WTC11 (cell line): ENCODE measurements at regions not wholly inside any gene's neighbourhood (a gene's known extent, or its start where the extent isn't known, plus 50 kb on each side); places are given as distances from the start of the nearest gene placed in this dataset.

Experiments
- ATAC-seq: fragments of 200-7000 bp; cut with Tn5 transposase; 2 replicates; pipeline ENCODE4 v1.10.0; 2021; ENCODE audit warnings: mild to moderate bottlenecking, moderate library complexity
- CTCF ChIA-PET: fragments of 300-600 bp; sonication (Branson Sonifier 250); formaldehyde crosslinking; loops from one replicate; lab custom pipeline; 2021; ENCODE audit warnings: antibody characterized with exemption; lab: Charles Lee
- POLR2A ChIA-PET: fragments of 350-600 bp; sonication (Branson Sonifier 250); formaldehyde crosslinking; loops from one replicate; lab custom pipeline; 2021; ENCODE audit warnings: antibody characterized with exemption; lab: Charles Lee
- DNase-seq: peaks from one replicate; pipeline ENCODE4 v3.0.0; 2021; ENCODE audit warnings: low spot score
- H3K27ac Mint-ChIP-seq: 2 replicates; pipeline ENCODE4 v1.8.0; 2021; ENCODE audit warnings: mixed read lengths
- H3K27me3 Mint-ChIP-seq: 2 replicates; pipeline ENCODE4 v1.8.0; 2021; ENCODE audit warnings: low read depth, mild to moderate bottlenecking, moderate library complexity, mixed read lengths
- H3K36me3 Mint-ChIP-seq: 2 replicates; pipeline ENCODE4 v1.8.0; 2021; ENCODE audit warnings: mixed read lengths
- H3K4me1 Mint-ChIP-seq: 2 replicates; pipeline ENCODE4 v1.8.0; 2022; ENCODE audit warnings: mixed read lengths
- H3K4me3 Mint-ChIP-seq: 2 replicates; pipeline ENCODE4 v1.8.0; 2021; ENCODE audit warnings: mild to moderate bottlenecking, moderate library complexity, mixed read lengths
- H3K9me3 Mint-ChIP-seq: 2 replicates; pipeline ENCODE4 v1.8.0; 2021; ENCODE audit warnings: mixed read lengths
- E2F4 ChIP-seq: sonication (generic); formaldehyde crosslinking; IDR thresholded peaks from 2 replicates; pipeline ENCODE4 v1.8.1; 2022; ENCODE audit warnings: low read depth, mild to moderate bottlenecking, moderate library complexity, missing genetic modification reagents, borderline replicate concordance
- ERG ChIP-seq: fragments of 250-450 bp; sonication (Bioruptor Pico); IDR thresholded peaks from 2 replicates; pipeline ENCODE4 v1.8.0; 2021; ENCODE audit warnings: mild to moderate bottlenecking
- ESRRA ChIP-seq: sonication (generic); formaldehyde crosslinking; IDR thresholded peaks from 2 replicates; pipeline ENCODE4 v1.8.1; 2022; ENCODE audit warnings: mild to moderate bottlenecking, missing genetic modification reagents, borderline replicate concordance
- FOXJ3 ChIP-seq: sonication (generic); formaldehyde crosslinking; IDR thresholded peaks from 2 replicates; pipeline ENCODE4 v1.9.0; 2021; ENCODE audit warnings: missing genetic modification reagents, mild to moderate bottlenecking, borderline replicate concordance
- FOXK1 ChIP-seq: sonication (generic); formaldehyde crosslinking; IDR thresholded peaks from 2 replicates; pipeline ENCODE4 v1.8.0; 2022; ENCODE audit warnings: mild to moderate bottlenecking, moderate library complexity, missing genetic modification reagents
- FOXP4 ChIP-seq: sonication (generic); formaldehyde crosslinking; IDR thresholded peaks from 2 replicates; pipeline ENCODE4 v1.8.0; 2022; ENCODE audit warnings: mild to moderate bottlenecking, missing genetic modification reagents
- JUN ChIP-seq: sonication (generic); formaldehyde crosslinking; IDR thresholded peaks from 2 replicates; pipeline ENCODE4 v1.8.0; 2023; ENCODE audit warnings: mild to moderate bottlenecking, missing genetic modification reagents
- KAT7 ChIP-seq: sonication (generic); formaldehyde crosslinking; IDR thresholded peaks from 2 replicates; pipeline ENCODE4 v1.8.1; 2023; ENCODE audit warnings: missing genetic modification reagents, mild to moderate bottlenecking, borderline replicate concordance
- MYBL2 ChIP-seq: sonication (generic); formaldehyde crosslinking; IDR thresholded peaks from 2 replicates; pipeline ENCODE4 v1.8.1; 2023; ENCODE audit warnings: mild to moderate bottlenecking, moderate library complexity, missing genetic modification reagents
- NFATC4 ChIP-seq: fragments of 250-450 bp; sonication (Bioruptor Pico); IDR thresholded peaks from 2 replicates; pipeline ENCODE4 v1.9.0; 2021; ENCODE audit warnings: mild to moderate bottlenecking
- PRDM15 ChIP-seq: sonication (generic); formaldehyde crosslinking; IDR thresholded peaks from 2 replicates; pipeline ENCODE4 v1.8.0; 2022; ENCODE audit warnings: missing genetic modification reagents
- TF ChIP-seq, protein P1 (sequence below): sonication (generic); formaldehyde crosslinking; IDR thresholded peaks from 2 replicates; pipeline ENCODE4 v1.8.0; 2023; ENCODE audit warnings: missing genetic modification reagents
- TF ChIP-seq, protein P2 (sequence below): sonication (generic); formaldehyde crosslinking; IDR thresholded peaks from 2 replicates; pipeline ENCODE4 v1.8.1; 2022; ENCODE audit warnings: missing genetic modification reagents, borderline replicate concordance
- TF ChIP-seq, protein P3 (sequence below): sonication (generic); formaldehyde crosslinking; IDR thresholded peaks from 2 replicates; pipeline ENCODE4 v1.8.1; 2023; ENCODE audit warnings: mild to moderate bottlenecking, missing genetic modification reagents
- TF ChIP-seq, protein P4 (sequence below): sonication (generic); formaldehyde crosslinking; IDR thresholded peaks from 2 replicates; pipeline ENCODE4 v1.8.0; 2023; ENCODE audit warnings: mild to moderate bottlenecking, missing genetic modification reagents
- TF ChIP-seq, protein P5 (sequence below): sonication (generic); formaldehyde crosslinking; IDR thresholded peaks from 2 replicates; pipeline ENCODE4 v1.8.0; 2022; ENCODE audit warnings: mild to moderate bottlenecking, missing genetic modification reagents

DNA sequence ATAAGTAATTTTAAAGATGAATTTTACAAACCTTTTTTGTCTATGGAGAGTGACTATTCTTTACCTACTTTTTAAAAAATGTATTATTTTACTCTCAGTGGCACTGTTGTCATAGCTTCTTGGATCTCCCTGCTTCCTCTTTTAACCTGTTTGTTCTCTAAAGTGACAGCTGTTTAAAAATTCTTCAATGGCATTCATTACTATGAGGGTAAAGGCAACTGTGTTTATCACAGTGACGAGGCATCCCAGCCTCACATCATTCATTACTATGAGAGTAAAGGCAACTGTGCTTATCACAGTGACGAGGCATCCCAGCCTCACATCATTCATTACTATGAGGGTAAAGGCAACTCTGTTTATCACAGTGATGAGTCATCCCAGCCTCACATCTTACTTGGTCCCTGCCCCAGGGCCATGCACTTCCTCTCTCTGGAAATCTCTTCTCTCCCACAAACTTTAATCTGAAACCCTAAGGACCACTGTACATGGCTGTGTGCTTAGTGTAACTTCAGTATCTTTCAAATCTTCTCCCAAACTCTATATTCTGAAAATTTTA, 101.7 kb upstream of the ZNF717 start (continued):
- no peak for TF ChIP-seq FOXP4 (CRISPR knock-in tag)
- TF ChIP-seq FOXJ3 (CRISPR knock-in tag): no peak
- TF ChIP-seq KAT7 (CRISPR knock-in tag): no peak
- no peak for TF ChIP-seq NFATC4
- TF ChIP-seq FOXK1 (CRISPR knock-in tag): no peak
- no peak for TF ChIP-seq ESRRA (CRISPR knock-in tag)
- TF ChIP-seq ERG (CRISPR knock-in tag): no peak
- no peak for TF ChIP-seq E2F4 (CRISPR knock-in tag)
- TF ChIP-seq PRDM15 (CRISPR knock-in tag): no peak
- TF ChIP-seq, protein P1, sequence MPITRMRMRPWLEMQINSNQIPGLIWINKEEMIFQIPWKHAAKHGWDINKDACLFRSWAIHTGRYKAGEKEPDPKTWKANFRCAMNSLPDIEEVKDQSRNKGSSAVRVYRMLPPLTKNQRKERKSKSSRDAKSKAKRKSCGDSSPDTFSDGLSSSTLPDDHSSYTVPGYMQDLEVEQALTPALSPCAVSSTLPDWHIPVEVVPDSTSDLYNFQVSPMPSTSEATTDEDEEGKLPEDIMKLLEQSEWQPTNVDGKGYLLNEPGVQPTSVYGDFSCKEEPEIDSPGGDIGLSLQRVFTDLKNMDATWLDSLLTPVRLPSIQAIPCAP (CRISPR knock-in tag): no peak

- H3K4me1 Mint-ChIP-seq: peaks cover 20% of the 10 kb centered on the region
- H3K27me3 Mint-ChIP-seq: no peaks in the 10 kb centered on the region
- no peak for DNase-seq
- no peak overlapping the region for H3K4me3 Mint-ChIP-seq
- H3K36me3 Mint-ChIP-seq: no peaks in the 10 kb centered on the region
- ATAC-seq: no peak
- H3K27ac Mint-ChIP-seq: no peak overlapping the region
- CTCF ChIA-PET: no interaction called here
- POLR2A ChIA-PET: no interaction called here
- H3K9me3 Mint-ChIP-seq: no peaks in the 10 kb centered on the region
- TF ChIP-seq, protein P2, sequence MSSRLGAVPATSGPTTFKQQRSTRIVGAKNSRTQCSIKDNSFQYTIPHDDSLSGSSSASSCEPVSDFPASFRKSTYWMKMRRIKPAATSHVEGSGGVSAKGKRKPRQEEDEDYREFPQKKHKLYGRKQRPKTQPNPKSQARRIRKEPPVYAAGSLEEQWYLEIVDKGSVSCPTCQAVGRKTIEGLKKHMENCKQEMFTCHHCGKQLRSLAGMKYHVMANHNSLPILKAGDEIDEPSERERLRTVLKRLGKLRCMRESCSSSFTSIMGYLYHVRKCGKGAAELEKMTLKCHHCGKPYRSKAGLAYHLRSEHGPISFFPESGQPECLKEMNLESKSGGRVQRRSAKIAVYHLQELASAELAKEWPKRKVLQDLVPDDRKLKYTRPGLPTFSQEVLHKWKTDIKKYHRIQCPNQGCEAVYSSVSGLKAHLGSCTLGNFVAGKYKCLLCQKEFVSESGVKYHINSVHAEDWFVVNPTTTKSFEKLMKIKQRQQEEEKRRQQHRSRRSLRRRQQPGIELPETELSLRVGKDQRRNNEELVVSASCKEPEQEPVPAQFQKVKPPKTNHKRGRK (CRISPR knock-in tag): no peak
- TF ChIP-seq, protein P3, sequence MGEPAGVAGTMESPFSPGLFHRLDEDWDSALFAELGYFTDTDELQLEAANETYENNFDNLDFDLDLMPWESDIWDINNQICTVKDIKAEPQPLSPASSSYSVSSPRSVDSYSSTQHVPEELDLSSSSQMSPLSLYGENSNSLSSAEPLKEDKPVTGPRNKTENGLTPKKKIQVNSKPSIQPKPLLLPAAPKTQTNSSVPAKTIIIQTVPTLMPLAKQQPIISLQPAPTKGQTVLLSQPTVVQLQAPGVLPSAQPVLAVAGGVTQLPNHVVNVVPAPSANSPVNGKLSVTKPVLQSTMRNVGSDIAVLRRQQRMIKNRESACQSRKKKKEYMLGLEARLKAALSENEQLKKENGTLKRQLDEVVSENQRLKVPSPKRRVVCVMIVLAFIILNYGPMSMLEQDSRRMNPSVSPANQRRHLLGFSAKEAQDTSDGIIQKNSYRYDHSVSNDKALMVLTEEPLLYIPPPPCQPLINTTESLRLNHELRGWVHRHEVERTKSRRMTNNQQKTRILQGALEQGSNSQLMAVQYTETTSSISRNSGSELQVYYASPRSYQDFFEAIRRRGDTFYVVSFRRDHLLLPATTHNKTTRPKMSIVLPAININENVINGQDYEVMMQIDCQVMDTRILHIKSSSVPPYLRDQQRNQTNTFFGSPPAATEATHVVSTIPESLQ (CRISPR knock-in tag): no peak
- TF ChIP-seq MYBL2 (CRISPR knock-in tag) (no peak), JUN (CRISPR knock-in tag) (no peak), FOXJ3 (CRISPR knock-in tag) (no peak), E2F4 (CRISPR knock-in tag) (no peak)
- TF ChIP-seq, protein P4, sequence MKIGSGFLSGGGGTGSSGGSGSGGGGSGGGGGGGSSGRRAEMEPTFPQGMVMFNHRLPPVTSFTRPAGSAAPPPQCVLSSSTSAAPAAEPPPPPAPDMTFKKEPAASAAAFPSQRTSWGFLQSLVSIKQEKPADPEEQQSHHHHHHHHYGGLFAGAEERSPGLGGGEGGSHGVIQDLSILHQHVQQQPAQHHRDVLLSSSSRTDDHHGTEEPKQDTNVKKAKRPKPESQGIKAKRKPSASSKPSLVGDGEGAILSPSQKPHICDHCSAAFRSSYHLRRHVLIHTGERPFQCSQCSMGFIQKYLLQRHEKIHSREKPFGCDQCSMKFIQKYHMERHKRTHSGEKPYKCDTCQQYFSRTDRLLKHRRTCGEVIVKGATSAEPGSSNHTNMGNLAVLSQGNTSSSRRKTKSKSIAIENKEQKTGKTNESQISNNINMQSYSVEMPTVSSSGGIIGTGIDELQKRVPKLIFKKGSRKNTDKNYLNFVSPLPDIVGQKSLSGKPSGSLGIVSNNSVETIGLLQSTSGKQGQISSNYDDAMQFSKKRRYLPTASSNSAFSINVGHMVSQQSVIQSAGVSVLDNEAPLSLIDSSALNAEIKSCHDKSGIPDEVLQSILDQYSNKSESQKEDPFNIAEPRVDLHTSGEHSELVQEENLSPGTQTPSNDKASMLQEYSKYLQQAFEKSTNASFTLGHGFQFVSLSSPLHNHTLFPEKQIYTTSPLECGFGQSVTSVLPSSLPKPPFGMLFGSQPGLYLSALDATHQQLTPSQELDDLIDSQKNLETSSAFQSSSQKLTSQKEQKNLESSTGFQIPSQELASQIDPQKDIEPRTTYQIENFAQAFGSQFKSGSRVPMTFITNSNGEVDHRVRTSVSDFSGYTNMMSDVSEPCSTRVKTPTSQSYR (CRISPR knock-in tag): no peak
- TF ChIP-seq, protein P5, sequence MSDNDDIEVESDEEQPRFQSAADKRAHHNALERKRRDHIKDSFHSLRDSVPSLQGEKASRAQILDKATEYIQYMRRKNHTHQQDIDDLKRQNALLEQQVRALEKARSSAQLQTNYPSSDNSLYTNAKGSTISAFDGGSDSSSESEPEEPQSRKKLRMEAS (CRISPR knock-in tag): no peak
These were observed 108.9 kb upstream of the ZNF717 start for GRCh38 chr3:75894234-75894633.
